ENCODE measurements at regions not wholly inside any gene's neighbourhood (a gene's known extent, or its start where the extent isn't known, plus 50 kb on each side); places are given as distances from the start of the nearest gene placed in this dataset.

DNA sequence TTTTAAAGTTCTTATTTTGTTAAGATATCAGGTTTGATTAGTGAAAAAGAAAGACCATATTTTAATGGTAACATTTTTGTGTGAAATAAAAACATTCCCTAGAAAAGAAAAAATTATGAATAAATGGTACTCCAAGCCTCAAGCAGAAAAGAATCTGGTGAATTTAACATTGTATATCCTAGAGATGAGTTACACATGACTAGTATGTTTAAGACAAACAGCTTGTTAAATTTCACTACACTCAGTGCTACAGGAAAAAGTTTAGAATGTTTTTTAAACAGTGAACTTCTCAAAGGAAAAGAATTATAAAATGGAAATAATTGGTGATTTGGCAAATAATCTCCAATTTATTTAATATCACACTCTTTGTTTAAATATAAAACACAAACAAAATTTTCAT, 222.7 kb upstream of the MCHR2 start:
- TF ChIP-seq CTCF (IDR thresholded peaks at IDR 0.05; ENCODE audit: insufficient read depth, low read length) (no peak), POLR2AphosphoS5 (IDR thresholded peaks at IDR 0.05; ENCODE audit: low read depth) (no peak), REST (IDR thresholded peaks at IDR 0.05; ENCODE audit: insufficient replicate concordance, low read depth) (no peak), SPI1 (IDR thresholded peaks at IDR 0.05; ENCODE audit: borderline replicate concordance, low read depth) (no peak), GABPA (IDR thresholded peaks at IDR 0.05; ENCODE audit: low read depth) (no peak)

Data from HL-60 (cell line).